ENCODE measurements at regions not wholly inside any gene's neighbourhood (a gene's known extent, or its start where the extent isn't known, plus 50 kb on each side); places are given as distances from the start of the nearest gene placed in this dataset.

GRCh38 chr13:50162567-50162966, 147.3 kb downstream of the KCNRG start:
- no peak for DNase-seq
- no peaks in the 10 kb centered on the region for H3K27me3 ChIP-seq
- FAIRE-seq: no peak
- H3K36me3 ChIP-seq: no peaks in the 10 kb centered on the region
- no peak overlapping the region for H3K4me3 ChIP-seq
- 50 to 69% methylated on average over 2 of the region's 2 CpGs for WGBS, 2 donors
- ATAC-seq: no peak
- intact Hi-C loops (cut with DNase I): no loop called here
- no peaks in the 10 kb centered on the region for H3K4me1 ChIP-seq
- H3K27ac ChIP-seq: no peak overlapping the region
- no peaks in the 10 kb centered on the region for H3K9me3 ChIP-seq
- TF ChIP-seq, protein P1, sequence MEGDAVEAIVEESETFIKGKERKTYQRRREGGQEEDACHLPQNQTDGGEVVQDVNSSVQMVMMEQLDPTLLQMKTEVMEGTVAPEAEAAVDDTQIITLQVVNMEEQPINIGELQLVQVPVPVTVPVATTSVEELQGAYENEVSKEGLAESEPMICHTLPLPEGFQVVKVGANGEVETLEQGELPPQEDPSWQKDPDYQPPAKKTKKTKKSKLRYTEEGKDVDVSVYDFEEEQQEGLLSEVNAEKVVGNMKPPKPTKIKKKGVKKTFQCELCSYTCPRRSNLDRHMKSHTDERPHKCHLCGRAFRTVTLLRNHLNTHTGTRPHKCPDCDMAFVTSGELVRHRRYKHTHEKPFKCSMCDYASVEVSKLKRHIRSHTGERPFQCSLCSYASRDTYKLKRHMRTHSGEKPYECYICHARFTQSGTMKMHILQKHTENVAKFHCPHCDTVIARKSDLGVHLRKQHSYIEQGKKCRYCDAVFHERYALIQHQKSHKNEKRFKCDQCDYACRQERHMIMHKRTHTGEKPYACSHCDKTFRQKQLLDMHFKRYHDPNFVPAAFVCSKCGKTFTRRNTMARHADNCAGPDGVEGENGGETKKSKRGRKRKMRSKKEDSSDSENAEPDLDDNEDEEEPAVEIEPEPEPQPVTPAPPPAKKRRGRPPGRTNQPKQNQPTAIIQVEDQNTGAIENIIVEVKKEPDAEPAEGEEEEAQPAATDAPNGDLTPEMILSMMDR (IDR thresholded peaks at IDR 0.05): no peak

GRCh38 chr13:50167224-50167947, 152.1 kb downstream of the KCNRG start:
- TF ChIP-seq, protein P1 (IDR thresholded peaks at IDR 0.05): no peak
- Histone ChIP-seq H3K36me3 (no peaks in the 10 kb centered on the region), H3K4me3 (no peak overlapping the region), H3K9me3 (no peaks in the 10 kb centered on the region), H3K27ac (no peak overlapping the region), H3K4me1 (no peaks in the 10 kb centered on the region), H3K27me3 (no peaks in the 10 kb centered on the region)
- no peak for DNase-seq
- ATAC-seq: no peak
- intact Hi-C loops (cut with DNase I): no loop called here
- no peak for FAIRE-seq
- WGBS, 2 donors: 60 to 68% methylated on average over 2 of the region's 2 CpGs

GRCh38 chr13:50167967-50168366, 152.7 kb downstream of the KCNRG start:
- Histone ChIP-seq H3K4me3 (no peak overlapping the region), H3K4me1 (no peaks in the 10 kb centered on the region), H3K27ac (no peak overlapping the region), H3K27me3 (no peaks in the 10 kb centered on the region), H3K36me3 (no peaks in the 10 kb centered on the region), H3K9me3 (no peaks in the 10 kb centered on the region)
- ATAC-seq (no peak), DNase-seq (no peak), FAIRE-seq (no peak)
- TF ChIP-seq, protein P1 (IDR thresholded peaks at IDR 0.05): no peak
- WGBS, 2 donors: 79 to 82% methylated on average over 4 of the region's 4 CpGs
- intact Hi-C loops (cut with DNase I): no loop called here

- H3K27me3 ChIP-seq: no peaks in the 10 kb centered on the region
- ATAC-seq (no peak), DNase-seq (no peak)
Observed at GRCh38 chr13:50168786-50169185, 153.5 kb downstream of the KCNRG start.

More at GRCh38 chr13:50168786-50169185, 153.5 kb downstream of the KCNRG start:
- H3K9me3 ChIP-seq: no peaks in the 10 kb centered on the region
- TF ChIP-seq, protein P1 (IDR thresholded peaks at IDR 0.05): no peak
- no peaks in the 10 kb centered on the region for H3K36me3 ChIP-seq
- no peak overlapping the region for H3K4me3 ChIP-seq
- no peaks in the 10 kb centered on the region for H3K4me1 ChIP-seq
- FAIRE-seq: no peak
- intact Hi-C loops (cut with DNase I): no loop called here
- 62 to 71% methylated on average over 2 of the region's 2 CpGs for WGBS, 2 donors
- H3K27ac ChIP-seq: no peak overlapping the region

Measured in pancreas (tissue), 10 donors.